Midbrain (tissue), 1 donor: ENCODE measurements at regions not wholly inside any gene's neighbourhood (a gene's known extent, or its start where the extent isn't known, plus 50 kb on each side); places are given as distances from the start of the nearest gene placed in this dataset.
"Not testable (repeated sequence)": the region's sequence is repeated elsewhere in the genome, so short reads cannot be mapped to it uniquely, and the experiment has no call there.

Source experiments
- DNase-seq: peaks from one replicate; lab custom pipeline; 2025; lab: John Stamatoyannopoulos, UW

- no peak for DNase-seq
Observed at GRCh38 chr3:102332205-102332604, 102.6 kb upstream of the ZPLD1 start.

GRCh38 chr3:102332934-102333333 is 101.9 kb upstream of the ZPLD1 start:
- no peak for DNase-seq

GRCh38 chr3:102336130-102336529 is 98.7 kb upstream of the ZPLD1 start:
- DNase-seq: no peak

GRCh38 chr3:102339671-102340070 is 95.1 kb upstream of the ZPLD1 start:
- no peak for DNase-seq

GRCh38 chr3:102346897-102347296 is 87.9 kb upstream of the ZPLD1 start:
- DNase-seq: no peak

- no peak for DNase-seq
Observed at GRCh38 chr3:102348904-102349303, 85.9 kb upstream of the ZPLD1 start.

GRCh38 chr3:102353148-102353547 is 81.7 kb upstream of the ZPLD1 start:
- DNase-seq: no peak

GRCh38 chr3:102353805-102354204 is 81.0 kb upstream of the ZPLD1 start:
- DNase-seq: no peak

GRCh38 chr3:102354818-102355515 is 79.8 kb upstream of the ZPLD1 start:
- DNase-seq: no peak

GRCh38 chr3:102356506-102356905 is 78.3 kb upstream of the ZPLD1 start:
- DNase-seq: no peak

- not testable (repeated sequence) for DNase-seq
Observed at GRCh38 chr3:102357313-102357712, 77.5 kb upstream of the ZPLD1 start.

- DNase-seq: no peak
Observed at GRCh38 chr3:102360183-102360860, 74.5 kb upstream of the ZPLD1 start.

- no peak for DNase-seq
Observed at GRCh38 chr3:102361101-102361500, 73.7 kb upstream of the ZPLD1 start.

- DNase-seq: not testable (repeated sequence)
Observed at GRCh38 chr3:102366116-102366515, 68.7 kb upstream of the ZPLD1 start.

GRCh38 chr3:102374863-102375634 is 59.8 kb upstream of the ZPLD1 start:
- DNase-seq: no peak

GRCh38 chr3:102378216-102378615 is 56.6 kb upstream of the ZPLD1 start:
- no peak for DNase-seq

- not testable (repeated sequence) for DNase-seq
Observed at GRCh38 chr3:102382201-102382600, 52.6 kb upstream of the ZPLD1 start.
